IPS DF 4.7 (cell line): ENCODE measurements at regions not wholly inside any gene's neighbourhood (a gene's known extent, or its start where the extent isn't known, plus 50 kb on each side); places are given as distances from the start of the nearest gene placed in this dataset.

ENCODE experiments used
- DNase-seq: peaks from one replicate; pipeline ENCODE4 v3.0.0-alpha.2; 2013; ENCODE audit warnings: low spot score; ENCODE audit errors: extremely low read depth

DNA sequence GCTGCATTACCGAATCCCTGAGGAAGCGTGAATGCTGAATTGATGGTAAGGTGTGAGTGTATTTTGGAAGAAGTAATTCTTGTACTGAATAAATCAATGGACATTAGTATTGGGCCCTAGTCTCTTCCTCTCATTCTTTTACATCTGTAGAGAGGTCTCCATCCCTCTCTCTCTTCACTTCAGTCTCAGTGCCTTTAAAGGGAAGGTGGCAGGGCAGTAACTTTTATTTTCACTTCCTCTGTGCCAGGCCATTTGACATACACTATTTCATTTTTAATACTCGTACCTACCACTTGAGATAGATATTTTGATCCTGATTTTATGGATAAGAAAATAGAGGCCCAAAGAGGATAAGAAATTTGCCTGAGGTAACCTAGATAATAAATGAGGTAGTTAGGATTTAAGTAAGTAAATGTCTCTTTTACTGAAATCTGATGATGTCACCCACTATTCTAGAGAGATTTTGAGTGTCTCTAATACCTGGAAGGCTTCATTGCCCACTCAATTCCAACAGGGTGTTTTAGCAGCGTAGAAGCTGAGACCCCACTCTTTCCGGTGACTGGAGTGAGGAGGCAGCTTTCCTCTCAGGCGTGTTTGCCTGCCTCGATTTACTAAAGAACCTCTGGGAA lies 177.9 kb upstream of the PRICKLE1 start:
- DNase-seq = no peak

- DNase-seq = no peak
Measured at GRCh38 chr12:42766754-42767153, 177.2 kb upstream of the PRICKLE1 start.

GRCh38 chr12:42766026-42766425 lies 176.5 kb upstream of the PRICKLE1 start:
- no peak for DNase-seq

GRCh38 chr12:42763682-42764081 lies 174.1 kb upstream of the PRICKLE1 start:
- no peak for DNase-seq

- DNase-seq = no peak
Measured at GRCh38 chr12:42762395-42762925, 172.9 kb upstream of the PRICKLE1 start.

DNA sequence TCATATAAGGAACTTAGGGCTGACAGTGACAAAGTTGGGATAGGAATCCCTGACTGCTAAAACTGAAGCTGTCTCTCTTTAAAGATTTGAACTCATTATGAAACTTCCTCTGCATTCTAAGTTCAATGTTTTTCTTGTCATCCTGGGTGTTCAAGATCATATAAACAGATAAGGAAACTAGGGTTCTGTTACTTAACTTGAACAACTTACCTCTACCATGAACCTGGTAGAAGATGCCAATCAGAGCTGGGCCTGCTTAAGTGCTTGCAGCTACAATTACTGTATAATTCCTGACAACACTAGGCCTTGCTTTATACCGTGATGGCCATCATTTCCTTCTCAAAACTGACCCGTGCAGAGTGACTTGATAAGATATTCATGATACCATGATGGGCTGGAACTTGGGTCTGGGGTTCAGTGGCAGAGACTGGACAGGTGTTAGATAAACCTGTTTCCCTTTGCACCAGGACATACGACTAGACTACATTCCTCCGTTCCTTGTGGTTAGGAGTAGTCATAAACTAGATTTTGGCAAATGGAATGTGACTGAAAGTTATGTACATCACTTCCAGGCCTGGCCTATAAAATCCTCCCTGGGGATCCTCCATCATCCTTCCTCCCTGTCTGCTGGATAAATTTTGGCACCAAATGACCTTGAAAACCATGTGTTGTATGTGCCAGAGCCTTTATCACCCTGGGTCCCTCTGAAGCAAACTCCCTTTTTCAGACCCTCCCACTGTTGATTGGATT lies 172.2 kb upstream of the PRICKLE1 start:
- no peak for DNase-seq

GRCh38 chr12:42761086-42761485 lies 171.5 kb upstream of the PRICKLE1 start:
- no peak for DNase-seq

GRCh38 chr12:42760550-42760949 lies 171.0 kb upstream of the PRICKLE1 start:
- no peak for DNase-seq

- DNase-seq = no peak
Measured at GRCh38 chr12:42759622-42760273, 170.2 kb upstream of the PRICKLE1 start.

GRCh38 chr12:42758806-42759205 lies 169.3 kb upstream of the PRICKLE1 start:
- no peak for DNase-seq

DNA sequence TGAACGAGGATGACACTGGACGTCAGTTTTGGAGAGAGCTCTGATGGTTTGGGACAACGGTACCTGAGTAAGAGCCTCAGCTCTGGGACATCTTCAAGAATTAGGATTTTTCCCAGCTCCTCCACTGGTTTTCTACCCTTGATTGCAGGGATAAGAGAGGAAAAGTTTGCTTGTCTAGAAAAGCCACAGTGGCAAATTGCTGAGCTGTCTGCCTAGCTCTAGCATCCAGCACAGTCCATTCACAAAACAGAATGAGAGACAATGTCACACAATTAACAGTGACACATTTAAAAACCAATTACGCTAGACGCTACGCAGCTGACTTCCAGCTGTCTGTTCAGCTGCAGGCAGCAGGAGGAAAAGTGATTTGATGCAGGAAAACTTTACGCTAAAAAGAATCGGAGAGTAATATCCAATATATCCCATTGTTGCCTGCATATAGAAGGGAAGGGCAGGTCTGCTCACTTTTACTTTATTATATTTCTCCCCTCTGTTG lies 168.1 kb upstream of the PRICKLE1 start:
- no peak for DNase-seq

DNA sequence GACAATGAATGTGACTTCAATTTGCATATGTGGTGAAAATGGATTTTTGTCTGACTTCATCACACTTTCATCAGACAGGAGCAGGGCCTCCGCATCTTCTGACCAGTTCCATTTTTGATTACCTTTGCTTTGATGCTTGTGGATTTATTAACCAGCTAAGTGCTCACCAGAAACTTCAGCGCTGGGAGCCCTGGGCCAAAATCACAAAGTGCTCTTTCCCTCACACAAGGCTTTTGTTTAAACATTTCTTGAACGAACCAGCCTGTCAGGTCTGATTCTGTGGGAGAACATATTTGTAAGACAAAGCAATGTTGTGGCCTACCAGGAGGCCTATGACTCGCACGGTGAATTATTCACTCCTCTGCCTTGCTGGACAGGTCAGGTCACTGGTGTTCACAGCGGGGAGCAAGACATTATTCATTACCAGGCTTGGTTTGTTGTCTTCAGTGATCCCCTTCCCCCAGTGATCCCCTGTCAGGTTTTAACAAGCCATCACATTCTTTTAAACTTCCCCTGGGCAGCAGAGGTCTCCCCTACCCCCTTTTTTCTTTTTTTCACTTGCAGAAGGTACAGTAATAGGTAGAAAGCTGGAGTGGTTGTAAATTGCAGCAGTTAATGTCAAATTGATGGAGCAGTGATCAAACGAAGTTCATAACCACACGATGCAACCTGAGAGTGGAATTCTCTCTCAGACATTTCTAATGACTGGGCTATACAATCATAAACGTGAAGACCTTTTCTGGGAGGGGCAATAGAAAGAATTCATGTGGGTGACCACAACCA lies 167.5 kb upstream of the PRICKLE1 start:
- DNase-seq = peak; percentile 98

DNA sequence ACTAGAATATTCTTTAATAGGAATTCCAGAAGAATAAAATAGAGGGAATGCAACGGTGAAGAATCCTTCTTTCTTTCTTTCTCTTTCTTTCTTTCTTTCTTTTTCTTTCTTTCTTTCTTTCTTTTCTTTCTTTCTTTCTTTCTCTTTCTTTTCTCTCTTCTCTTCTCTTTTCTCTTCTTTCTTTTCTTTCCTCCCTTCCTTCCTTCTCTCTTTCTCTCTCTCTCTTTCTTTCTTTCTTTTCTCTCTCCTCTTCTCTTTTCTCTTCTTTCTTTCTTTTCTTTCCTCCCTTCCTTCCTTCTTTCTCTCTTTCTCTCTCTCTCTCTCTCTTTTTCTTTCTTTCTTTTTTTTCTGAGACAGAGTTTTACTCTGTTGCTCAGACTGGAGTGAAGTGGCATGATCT lies 160.8 kb upstream of the PRICKLE1 start:
- no peak for DNase-seq

- no peak for DNase-seq
Measured at GRCh38 chr12:42749239-42749638, 159.7 kb upstream of the PRICKLE1 start.

DNA sequence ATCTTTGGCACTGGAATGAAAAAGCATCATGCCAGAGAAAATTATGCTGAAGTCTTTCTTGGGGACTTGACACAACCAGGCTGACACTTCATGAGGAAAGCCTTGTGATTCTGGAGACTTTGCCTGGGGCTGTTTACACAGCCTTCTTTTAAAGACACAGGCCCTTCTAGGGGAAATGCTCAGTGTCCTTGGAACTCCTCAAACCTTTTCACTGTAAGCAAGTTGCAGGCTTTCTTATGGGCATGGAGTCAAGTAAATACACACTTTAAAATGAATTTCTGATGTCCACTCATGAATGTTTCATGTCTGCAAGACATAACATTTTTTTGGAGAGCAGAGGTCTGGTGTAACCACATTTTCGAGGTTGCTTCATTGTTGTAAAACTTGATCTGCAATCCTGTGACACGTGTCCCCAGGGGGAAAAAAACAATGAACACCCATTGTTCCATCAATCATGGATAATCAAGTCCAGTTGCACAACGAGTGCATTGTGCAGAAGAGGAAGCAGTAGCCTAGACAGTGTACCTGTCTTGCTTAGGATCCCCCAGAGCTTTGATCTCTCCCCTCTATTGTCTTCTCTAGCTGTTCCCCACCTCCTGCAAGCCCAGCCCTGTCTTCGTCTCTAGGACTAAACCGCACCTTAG lies 155.1 kb upstream of the PRICKLE1 start:
- DNase-seq = no peak

DNA sequence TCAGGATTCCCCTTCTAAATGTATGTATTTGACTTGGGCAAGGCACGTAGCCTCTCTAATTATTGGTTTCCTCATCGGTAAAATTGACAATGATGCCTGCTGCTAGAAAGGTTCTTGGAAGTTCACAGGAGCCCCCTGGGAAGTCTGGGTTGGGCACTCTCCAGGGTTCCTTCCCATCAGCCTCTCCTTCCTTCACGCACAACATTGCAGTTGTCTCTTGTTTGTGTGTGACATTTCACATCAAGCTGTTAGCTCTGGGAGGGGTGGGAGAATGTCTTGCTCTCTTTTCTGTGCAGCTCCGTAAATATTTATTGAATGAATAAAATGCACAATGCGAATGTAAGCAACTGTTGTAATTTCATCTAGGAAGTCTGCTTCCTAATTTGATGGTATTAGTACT lies 153.2 kb upstream of the PRICKLE1 start:
- no peak for DNase-seq

- DNase-seq = no peak
Measured at GRCh38 chr12:42741771-42742510, 152.4 kb upstream of the PRICKLE1 start.

GRCh38 chr12:42741091-42741490 lies 151.5 kb upstream of the PRICKLE1 start:
- DNase-seq = no peak

- no peak for DNase-seq
Measured at GRCh38 chr12:42737398-42737797, 147.9 kb upstream of the PRICKLE1 start.

- no peak for DNase-seq
Measured at GRCh38 chr12:42735861-42736361, 146.4 kb upstream of the PRICKLE1 start.
